RKO (cell line): ENCODE measurements at regions not wholly inside any gene's neighbourhood (a gene's known extent, or its start where the extent isn't known, plus 50 kb on each side); places are given as distances from the start of the nearest gene placed in this dataset.
"Not testable (repeated sequence)": the region's sequence is repeated elsewhere in the genome, so short reads cannot be mapped to it uniquely, and the experiment has no call there.

Experiments
- DNase-seq: peaks from one replicate; pipeline ENCODE4 v3.0.0-alpha.2; 2016; ENCODE audit warnings: low spot score

GRCh38 chr9:119758241-119758640 is 389.0 kb upstream of the BRINP1 start:
- no peak for DNase-seq

- no peak for DNase-seq
Measured at GRCh38 chr9:119739476-119739875, 370.2 kb upstream of the BRINP1 start.

GRCh38 chr9:119736491-119737454 is 367.5 kb upstream of the BRINP1 start:
- DNase-seq = no peak

GRCh38 chr9:119727988-119728387 is 358.8 kb upstream of the BRINP1 start:
- DNase-seq = no peak

- no peak for DNase-seq
Measured at GRCh38 chr9:119726035-119726434, 356.8 kb upstream of the BRINP1 start.

- no peak for DNase-seq
Measured at GRCh38 chr9:119722384-119722783, 353.1 kb upstream of the BRINP1 start.

- no peak for DNase-seq
Measured at GRCh38 chr9:119712325-119712724, 343.1 kb upstream of the BRINP1 start.

- peak; percentile 10 for DNase-seq
Measured at GRCh38 chr9:119709431-119709830, 340.2 kb upstream of the BRINP1 start.

- DNase-seq = no peak
Measured at GRCh38 chr9:119707228-119707845, 338.1 kb upstream of the BRINP1 start.

GRCh38 chr9:119701651-119702050 is 332.4 kb upstream of the BRINP1 start:
- no peak for DNase-seq

- no peak for DNase-seq
Measured at GRCh38 chr9:119698535-119698934, 329.3 kb upstream of the BRINP1 start.

- DNase-seq = peak; percentile 3
Measured at GRCh38 chr9:119697996-119698395, 328.8 kb upstream of the BRINP1 start.

- DNase-seq = peak; percentile 24
Measured at GRCh38 chr9:119689879-119690278, 320.6 kb upstream of the BRINP1 start.

- DNase-seq = no peak
Measured at GRCh38 chr9:119688547-119688946, 319.3 kb upstream of the BRINP1 start.

GRCh38 chr9:119677811-119678505 is 308.7 kb upstream of the BRINP1 start:
- DNase-seq = no peak

GRCh38 chr9:119675951-119676350 is 306.7 kb upstream of the BRINP1 start:
- DNase-seq = no peak

GRCh38 chr9:119672763-119673162 is 303.5 kb upstream of the BRINP1 start:
- not testable (repeated sequence) for DNase-seq

GRCh38 chr9:119667916-119668315 is 298.7 kb upstream of the BRINP1 start:
- DNase-seq = no peak

GRCh38 chr9:119667163-119667562 is 297.9 kb upstream of the BRINP1 start:
- no peak for DNase-seq

GRCh38 chr9:119662329-119662728 is 293.1 kb upstream of the BRINP1 start:
- no peak for DNase-seq

GRCh38 chr9:119652931-119653330 is 283.7 kb upstream of the BRINP1 start:
- no peak for DNase-seq

- DNase-seq = no peak
Measured at GRCh38 chr9:119649205-119649604, 280.0 kb upstream of the BRINP1 start.
